ENCODE measurements at regions not wholly inside any gene's neighbourhood (a gene's known extent, or its start where the extent isn't known, plus 50 kb on each side); places are given as distances from the start of the nearest gene placed in this dataset.

GRCh38 chr11:42145311-42145710, 685.9 kb upstream of the LRRC4C start:
- Histone ChIP-seq H3K4me1 (no peaks in the 10 kb centered on the region), H3K9me3 (no peaks in the 10 kb centered on the region), H3K27me3 (no peaks in the 10 kb centered on the region), H3K4me3 (no peak overlapping the region), H3K36me3 (no peaks in the 10 kb centered on the region), H3K27ac (no peak overlapping the region)
- TF ChIP-seq CTCF (IDR thresholded peaks at IDR 0.05): no peak
- DNase-seq: no peak
- no peak for ATAC-seq
- intact Hi-C loops (cut with DNase I): no loop called here

GRCh38 chr11:42161886-42162285, 702.4 kb upstream of the LRRC4C start:
- intact Hi-C loops (cut with DNase I): no loop called here
- no peak for DNase-seq
- TF ChIP-seq CTCF (IDR thresholded peaks at IDR 0.05): no peak
- H3K27me3 ChIP-seq: no peaks in the 10 kb centered on the region
- H3K4me3 ChIP-seq: no peak overlapping the region
- no peak for ATAC-seq
- no peak overlapping the region for H3K27ac ChIP-seq
- no peaks in the 10 kb centered on the region for H3K36me3 ChIP-seq
- H3K4me1 ChIP-seq: no peaks in the 10 kb centered on the region
- H3K9me3 ChIP-seq: peaks cover 6% of the 10 kb centered on the region

GRCh38 chr11:42169191-42169590, 709.7 kb upstream of the LRRC4C start:
- intact Hi-C loops (cut with DNase I): no loop called here
- Histone ChIP-seq H3K27ac (no peak overlapping the region), H3K36me3 (no peaks in the 10 kb centered on the region), H3K9me3 (no peaks in the 10 kb centered on the region), H3K4me1 (no peaks in the 10 kb centered on the region), H3K4me3 (no peak overlapping the region), H3K27me3 (no peaks in the 10 kb centered on the region)
- DNase-seq (no peak), ATAC-seq (no peak)
- TF ChIP-seq CTCF (IDR thresholded peaks at IDR 0.05): no peak

GRCh38 chr11:42170601-42171000, 711.1 kb upstream of the LRRC4C start:
- ATAC-seq (no peak), DNase-seq (no peak)
- H3K9me3 ChIP-seq: no peaks in the 10 kb centered on the region
- TF ChIP-seq CTCF (IDR thresholded peaks at IDR 0.05): no peak
- no peaks in the 10 kb centered on the region for H3K4me1 ChIP-seq
- H3K27ac ChIP-seq: no peak overlapping the region
- H3K36me3 ChIP-seq: no peaks in the 10 kb centered on the region
- intact Hi-C loops (cut with DNase I): no loop called here
- H3K4me3 ChIP-seq: no peak overlapping the region
- H3K27me3 ChIP-seq: no peaks in the 10 kb centered on the region

GRCh38 chr11:42171046-42171445, 711.6 kb upstream of the LRRC4C start:
- Histone ChIP-seq H3K27me3 (no peaks in the 10 kb centered on the region), H3K9me3 (no peaks in the 10 kb centered on the region), H3K27ac (no peak overlapping the region), H3K4me1 (no peaks in the 10 kb centered on the region), H3K36me3 (no peaks in the 10 kb centered on the region), H3K4me3 (no peak overlapping the region)
- ATAC-seq (no peak), DNase-seq (no peak)
- intact Hi-C loops (cut with DNase I): no loop called here
- TF ChIP-seq CTCF (IDR thresholded peaks at IDR 0.05): no peak

DNA sequence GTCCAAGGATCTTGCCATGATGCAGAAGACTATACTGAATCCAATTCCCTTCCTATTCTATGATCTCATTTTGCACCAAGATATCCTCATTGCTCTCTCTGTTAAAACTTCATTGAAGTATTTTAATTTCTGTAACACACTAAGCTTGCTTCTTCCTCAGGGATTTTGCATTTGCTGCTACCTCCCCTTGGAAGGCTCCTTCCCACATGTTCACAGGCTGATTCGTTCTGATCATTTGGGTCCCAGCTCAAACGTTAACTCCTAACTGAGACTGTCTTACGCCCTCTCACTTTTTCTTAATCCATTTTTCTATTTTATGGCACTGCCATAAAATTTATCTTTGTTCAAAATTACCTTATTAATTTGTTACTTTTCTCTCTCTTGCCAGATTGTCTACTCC, 713.0 kb upstream of the LRRC4C start:
- no peak for TF ChIP-seq CTCF (IDR thresholded peaks at IDR 0.05)
- no peak overlapping the region for H3K27ac ChIP-seq
- no peaks in the 10 kb centered on the region for H3K27me3 ChIP-seq
- no peaks in the 10 kb centered on the region for H3K36me3 ChIP-seq
- H3K9me3 ChIP-seq: no peaks in the 10 kb centered on the region
- H3K4me1 ChIP-seq: no peaks in the 10 kb centered on the region
- intact Hi-C loops (cut with DNase I): no loop called here
- DNase-seq (no peak), ATAC-seq (no peak)
- no peak overlapping the region for H3K4me3 ChIP-seq

Data from upper lobe of right lung (tissue), 1 donor.